Subcutaneous abdominal adipose tissue (tissue), 5 donors: ENCODE measurements at regions not wholly inside any gene's neighbourhood (a gene's known extent, or its start where the extent isn't known, plus 50 kb on each side); places are given as distances from the start of the nearest gene placed in this dataset.

Source experiments
- H3K27ac ChIP-seq: one replicate; pipeline ENCODE4 v1.7.0; 2013; ENCODE audit warnings: low read depth, mild to moderate bottlenecking, inconsistent platforms, low read length, moderate library complexity
- H3K27me3 ChIP-seq, 5 donors: one replicate each; pipeline ENCODE4 v1.7.0; 2013; ENCODE audit warnings: low read length in 5 of 5, inconsistent platforms in 1 of 5; ENCODE audit not compliant: control insufficient read depth in 5 of 5, insufficient read depth in 4 of 5
- H3K36me3 ChIP-seq, 5 donors: one replicate each; pipeline ENCODE4 v1.7.0; 2013; ENCODE audit warnings: low read length in 5 of 5; ENCODE audit not compliant: control insufficient read depth in 5 of 5, insufficient read depth in 5 of 5
- H3K4me1 ChIP-seq, 5 donors: one replicate each; pipeline ENCODE4 v1.7.0; 2013; ENCODE audit warnings: low read length in 5 of 5, mild to moderate bottlenecking in 3 of 5, moderate library complexity in 1 of 5; ENCODE audit not compliant: control insufficient read depth in 5 of 5, insufficient read depth in 5 of 5
- H3K4me3 ChIP-seq, 5 donors: one replicate each; pipeline ENCODE4 v1.7.0; 2013; ENCODE audit warnings: low read length in 5 of 5, low read depth in 1 of 5
- H3K9ac ChIP-seq, 5 donors: one replicate each; pipeline ENCODE4 v1.7.0; 2013; ENCODE audit warnings: low read length in 5 of 5, mild to moderate bottlenecking in 4 of 5, moderate library complexity in 3 of 5
- H3K9me3 ChIP-seq, 5 donors: one replicate each; pipeline ENCODE4 v1.7.0; 2013; ENCODE audit warnings: low read length in 5 of 5; ENCODE audit not compliant: control insufficient read depth in 5 of 5
- donor health status: healthy.
- donor health status: healthy.
- donor health status: healthy.
- donor health status: healthy.
- donor health status: healthy.

DNA sequence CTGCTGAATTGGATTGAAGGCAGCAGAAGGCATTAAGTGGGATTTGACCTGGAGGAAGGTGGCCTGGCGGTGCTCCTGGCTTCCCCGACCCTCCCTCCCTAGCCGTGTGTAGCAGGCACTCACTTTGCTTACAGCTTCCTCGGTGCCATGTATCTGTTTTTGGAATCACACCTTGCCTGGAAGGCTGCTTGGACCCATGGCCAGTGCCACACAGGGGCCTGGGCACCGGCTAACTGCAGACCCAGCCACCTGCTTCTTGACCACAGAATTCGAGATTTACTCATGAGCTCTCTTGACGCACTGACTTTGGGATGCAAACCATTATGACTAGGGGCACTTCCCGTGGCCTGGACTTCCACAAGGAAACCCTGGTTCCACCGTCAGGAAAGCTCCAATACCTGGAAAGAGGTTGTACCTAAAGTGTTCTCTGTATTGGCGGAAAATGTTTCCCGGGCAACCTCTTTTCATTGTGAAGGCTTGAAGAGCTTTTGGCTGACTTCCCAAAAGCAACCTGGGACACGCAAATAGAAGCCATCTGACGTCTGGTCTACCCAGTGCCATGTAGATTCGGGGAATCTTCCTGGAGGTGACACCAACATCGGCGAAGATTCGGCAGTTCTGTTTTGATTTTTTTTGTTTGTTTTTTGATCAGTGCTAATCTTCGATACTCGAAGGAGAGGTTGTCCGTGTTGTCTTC, 125.6 kb upstream of the RTL1 start:
- H3K4me3 ChIP-seq, result no peak overlapping the region
- H3K36me3 ChIP-seq, result peaks cover 0 to 3% (median 0%) of the 10 kb centered on the region in 5 donors

GRCh38 chr14:101029668-101030290, 126.3 kb upstream of the RTL1 start:
- no peaks in the 10 kb centered on the region for H3K9me3 ChIP-seq
- H3K36me3 ChIP-seq, result peaks cover 0 to 3% (median 0%) of the 10 kb centered on the region in 5 donors
- H3K4me3 ChIP-seq, result no peak overlapping the region
- H3K27ac ChIP-seq, result no peak overlapping the region
- peaks cover 0 to 7% (median 0%) of the 10 kb centered on the region in 5 donors for H3K27me3 ChIP-seq
- H3K9ac ChIP-seq, result no peak overlapping the region
- no peaks in the 10 kb centered on the region for H3K4me1 ChIP-seq

More for the DNA sequence above, 125.6 kb upstream of the RTL1 start:
- H3K9ac ChIP-seq, result no peak overlapping the region
- H3K4me1 ChIP-seq, result no peaks in the 10 kb centered on the region
- H3K27ac ChIP-seq, result no peak overlapping the region
- no peaks in the 10 kb centered on the region for H3K9me3 ChIP-seq
- H3K27me3 ChIP-seq, result peaks cover 0 to 7% (median 0%) of the 10 kb centered on the region in 5 donors

GRCh38 chr14:101030586-101030985, 127.1 kb upstream of the RTL1 start:
- Histone ChIP-seq H3K9ac (no peak overlapping the region), H3K36me3 (peaks cover 0 to 3% (median 0%) of the 10 kb centered on the region in 5 donors), H3K4me3 (no peak overlapping the region), H3K4me1 (no peaks in the 10 kb centered on the region), H3K27ac (no peak overlapping the region), H3K9me3 (no peaks in the 10 kb centered on the region), H3K27me3 (peaks cover 0 to 3% (median under 1%) of the 10 kb centered on the region in 5 donors)

GRCh38 chr14:101031186-101031585, 127.7 kb upstream of the RTL1 start:
- no peak overlapping the region for H3K27ac ChIP-seq
- H3K4me3 ChIP-seq, result no peak overlapping the region
- no peak overlapping the region for H3K9ac ChIP-seq
- H3K36me3 ChIP-seq, result peaks cover 0 to 3% (median 0%) of the 10 kb centered on the region in 5 donors
- no peaks in the 10 kb centered on the region for H3K9me3 ChIP-seq
- no peaks in the 10 kb centered on the region for H3K4me1 ChIP-seq
- H3K27me3 ChIP-seq, result peaks cover 0 to 4% (median 0%) of the 10 kb centered on the region in 5 donors

DNA sequence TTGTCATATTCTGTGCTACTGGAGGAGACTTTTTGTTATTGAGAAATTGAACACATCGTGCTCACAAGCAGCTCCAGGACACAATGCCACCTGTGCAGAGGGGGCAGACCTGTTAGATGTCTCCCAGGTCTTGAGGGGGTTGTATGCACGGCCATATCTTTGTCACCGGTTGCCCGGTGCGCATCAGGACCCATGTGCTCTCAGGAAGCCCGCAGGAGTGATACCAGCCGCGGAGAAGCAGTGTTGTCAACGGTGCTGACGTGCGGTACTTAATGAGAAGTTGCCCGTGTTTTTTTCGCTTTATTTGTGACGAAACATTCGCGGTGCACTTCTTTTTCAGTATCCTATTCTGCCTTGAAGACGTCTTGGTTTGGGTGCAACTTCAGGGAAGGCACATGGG, 128.2 kb upstream of the RTL1 start:
- H3K9ac ChIP-seq, result no peak overlapping the region
- no peak overlapping the region for H3K27ac ChIP-seq
- H3K36me3 ChIP-seq, result peaks cover 0 to 3% (median 0%) of the 10 kb centered on the region in 5 donors
- peaks cover 0 to 4% (median 0%) of the 10 kb centered on the region in 5 donors for H3K27me3 ChIP-seq
- H3K9me3 ChIP-seq, result no peaks in the 10 kb centered on the region
- H3K4me1 ChIP-seq, result no peaks in the 10 kb centered on the region
- H3K4me3 ChIP-seq, result no peak overlapping the region

- H3K4me3 ChIP-seq, result no peak overlapping the region
- no peak overlapping the region for H3K27ac ChIP-seq
- peaks cover 0 to 3% (median 0%) of the 10 kb centered on the region in 5 donors for H3K36me3 ChIP-seq
- H3K9me3 ChIP-seq, result no peaks in the 10 kb centered on the region
- H3K9ac ChIP-seq, result no peak overlapping the region
- H3K27me3 ChIP-seq, result peaks cover 0 to 4% (median 0%) of the 10 kb centered on the region in 5 donors
- H3K4me1 ChIP-seq, result no peaks in the 10 kb centered on the region
These were observed 128.9 kb upstream of the RTL1 start for GRCh38 chr14:101032433-101032832.

GRCh38 chr14:101033006-101033405, 129.5 kb upstream of the RTL1 start:
- no peak overlapping the region for H3K4me3 ChIP-seq
- peaks cover 0 to 3% (median 0%) of the 10 kb centered on the region in 5 donors for H3K36me3 ChIP-seq

DNA sequence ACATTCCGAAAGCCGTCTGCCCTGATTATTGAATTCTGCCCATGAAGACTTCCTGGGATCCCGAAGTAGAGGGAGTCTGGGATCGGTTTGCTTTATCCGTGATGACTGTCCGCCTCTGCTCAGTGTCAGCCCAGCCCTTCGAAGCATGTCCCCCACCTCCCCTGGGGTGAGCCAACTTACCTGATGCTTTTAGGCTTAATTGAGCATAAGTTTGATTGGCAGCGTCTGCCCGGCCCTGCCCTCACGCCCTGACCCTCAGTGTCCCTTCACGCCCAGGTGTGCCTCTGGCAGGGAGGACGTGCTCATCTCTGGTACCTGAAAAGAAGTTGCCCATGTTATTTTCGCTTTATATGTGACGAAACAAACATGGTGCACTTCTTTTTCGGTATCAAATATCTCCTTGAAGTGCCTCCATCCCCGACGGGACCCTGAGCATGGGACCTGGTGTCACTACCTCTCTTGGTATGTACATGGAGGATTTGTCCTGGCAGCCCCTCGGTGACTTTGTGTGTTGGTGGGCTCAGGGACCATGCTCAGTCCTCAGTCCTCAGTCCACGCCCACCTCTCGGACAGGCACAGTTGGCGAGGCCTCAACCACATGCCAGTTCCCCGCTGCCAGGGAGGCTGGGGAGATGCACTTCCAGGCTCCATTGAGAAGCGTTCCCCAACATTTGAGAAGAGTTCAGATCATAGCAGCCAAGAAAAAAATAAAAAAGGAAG, 130.1 kb upstream of the RTL1 start:
- no peak overlapping the region for H3K27ac ChIP-seq
- H3K4me3 ChIP-seq, result no peak overlapping the region
- no peaks in the 10 kb centered on the region for H3K9me3 ChIP-seq
- peaks cover 0 to 4% (median 0%) of the 10 kb centered on the region in 5 donors for H3K27me3 ChIP-seq
- H3K36me3 ChIP-seq, result no peaks in the 10 kb centered on the region
- H3K9ac ChIP-seq, result no peak overlapping the region
- no peaks in the 10 kb centered on the region for H3K4me1 ChIP-seq

More at GRCh38 chr14:101033006-101033405, 129.5 kb upstream of the RTL1 start:
- Histone ChIP-seq H3K4me1 (no peaks in the 10 kb centered on the region), H3K9ac (no peak overlapping the region), H3K27me3 (peaks cover 0 to 4% (median 0%) of the 10 kb centered on the region in 5 donors), H3K27ac (no peak overlapping the region), H3K9me3 (no peaks in the 10 kb centered on the region)

DNA sequence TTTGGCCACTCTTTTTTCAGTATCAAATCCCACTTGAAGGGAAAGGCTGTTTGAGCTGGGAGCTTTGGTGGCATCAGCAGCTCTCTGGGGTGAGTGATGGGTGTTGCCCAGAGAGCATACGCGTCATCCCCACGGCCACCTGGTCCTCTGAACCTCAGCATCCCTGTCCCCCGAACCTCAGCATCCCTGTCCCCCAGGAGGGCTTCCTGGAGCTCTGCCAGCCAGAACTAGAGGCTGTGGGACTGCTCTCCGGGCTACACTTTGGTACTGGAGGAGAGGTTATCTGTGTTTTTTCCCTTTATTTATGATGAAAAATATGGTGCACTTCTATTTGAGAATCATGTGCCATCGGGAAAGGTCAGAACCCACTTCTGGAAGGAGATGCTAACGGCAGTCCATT, 131.5 kb upstream of the RTL1 start:
- Histone ChIP-seq H3K4me3 (no peak overlapping the region), H3K27me3 (peaks cover 0 to 4% (median 0%) of the 10 kb centered on the region in 5 donors), H3K27ac (no peak overlapping the region), H3K9me3 (no peaks in the 10 kb centered on the region), H3K36me3 (no peaks in the 10 kb centered on the region), H3K9ac (no peak overlapping the region), H3K4me1 (no peaks in the 10 kb centered on the region)
